ENCODE measurements at regions not wholly inside any gene's neighbourhood (a gene's known extent, or its start where the extent isn't known, plus 50 kb on each side); places are given as distances from the start of the nearest gene placed in this dataset.

DNA sequence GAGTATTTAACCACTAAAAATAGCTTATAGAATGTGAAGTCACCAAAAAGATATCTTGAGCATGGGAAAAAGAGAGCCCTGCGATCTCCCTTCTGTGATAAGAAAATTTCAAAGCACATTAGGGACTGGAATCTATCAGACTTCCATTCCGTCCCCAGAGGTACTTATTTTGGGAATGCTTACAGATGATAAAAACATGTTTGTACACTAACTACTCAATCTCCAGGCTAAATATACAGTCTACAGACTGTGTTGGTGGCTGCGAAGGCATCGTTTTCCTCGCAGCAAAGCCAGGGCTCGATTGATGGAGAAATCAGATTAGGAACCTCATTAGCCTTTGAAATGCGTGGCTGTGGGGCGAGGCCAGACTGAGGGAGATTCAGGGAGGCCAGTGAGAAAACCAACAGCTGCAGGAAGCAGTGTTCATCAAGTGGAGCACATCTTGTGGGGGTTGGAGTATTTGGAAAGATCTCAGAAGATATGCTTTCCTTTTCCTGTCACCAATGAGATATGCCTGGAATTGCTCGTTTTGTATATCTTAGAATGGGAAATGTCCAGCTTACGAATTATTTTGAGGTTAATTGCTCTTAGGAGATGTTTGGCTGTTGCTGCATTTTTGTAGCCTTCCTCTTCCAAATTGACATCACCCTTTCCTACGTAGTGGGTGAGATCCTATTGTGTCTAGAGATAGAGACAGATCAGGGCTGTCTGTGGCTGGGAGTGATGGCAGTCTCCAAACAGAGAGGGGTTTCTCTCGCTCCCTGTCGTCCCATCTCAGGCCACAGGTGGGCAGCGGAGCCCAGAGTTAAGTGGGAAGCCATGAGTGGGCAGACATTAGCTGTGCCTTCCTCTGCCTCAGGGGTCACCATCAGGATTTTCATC lies 224.9 kb upstream of the FAT1 start:
- peak in 1 of 4 experiments; percentile 24 for TF ChIP-seq CTCF (IDR thresholded peaks at IDR 0.05)
- no peak for TF ChIP-seq POLR2AphosphoS5 (IDR thresholded peaks at IDR 0.05)
- TF ChIP-seq POLR2A (IDR thresholded peaks at IDR 0.05) = no peak

All from gastroesophageal sphincter (tissue), 3 donors.